ENCODE measurements at regions not wholly inside any gene's neighbourhood (a gene's known extent, or its start where the extent isn't known, plus 50 kb on each side); places are given as distances from the start of the nearest gene placed in this dataset.

DNA sequence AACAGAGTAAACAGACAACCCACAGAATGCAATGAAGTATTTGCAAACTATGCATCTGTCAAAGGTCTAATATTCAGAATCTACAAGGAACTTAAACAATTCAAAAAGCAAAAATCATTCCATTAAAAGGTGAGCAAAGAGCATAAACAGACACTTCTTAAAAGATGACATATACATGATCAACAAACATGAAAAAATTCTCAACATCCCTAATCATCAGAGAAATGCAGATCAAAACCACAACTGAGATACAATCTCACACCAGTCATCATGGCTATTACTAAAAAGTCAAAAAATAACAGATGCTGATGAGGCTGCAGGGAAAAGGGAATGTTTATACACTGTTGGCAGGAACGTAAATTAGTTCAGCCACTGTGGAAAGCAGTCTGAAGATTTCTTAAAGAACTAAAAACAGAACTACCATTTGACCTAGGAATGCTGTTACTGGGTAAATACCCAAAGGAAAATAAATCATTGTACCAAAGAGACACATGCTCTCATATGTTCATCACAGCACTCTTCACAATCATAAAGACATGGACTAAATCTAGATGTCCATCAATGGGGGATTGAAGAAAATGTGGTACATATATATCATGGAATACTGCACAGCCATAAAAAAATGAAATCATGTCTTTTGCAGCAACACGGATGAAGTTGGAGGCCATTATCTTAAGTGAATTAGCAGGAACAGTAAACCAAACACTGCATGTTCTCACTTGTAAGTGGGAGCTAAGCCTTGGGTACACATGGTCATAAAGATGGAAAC is 393.3 kb upstream of the CBLB start:
- no peak for DNase-seq (ENCODE audit: low read depth in 3 of 3)

DNA sequence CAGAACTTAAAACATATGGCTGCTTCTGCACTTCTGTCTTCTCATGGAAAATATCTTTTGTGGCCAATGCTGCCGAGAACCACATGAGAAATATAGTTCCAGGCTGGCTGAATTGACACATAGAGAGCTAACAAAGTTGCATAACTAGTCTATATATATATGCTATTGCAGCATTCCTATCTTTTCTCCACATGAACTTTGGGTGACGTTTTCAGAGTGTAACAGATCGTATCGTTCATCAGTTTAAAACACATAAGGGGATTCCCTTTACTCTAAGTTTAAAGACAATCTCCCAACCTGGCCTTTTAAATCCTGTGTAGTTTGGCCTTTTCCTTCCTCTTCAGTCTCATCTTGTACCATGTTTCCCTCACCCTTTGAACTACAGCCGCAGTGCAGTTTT is 394.2 kb upstream of the CBLB start:
- DNase-seq (ENCODE audit: low read depth in 3 of 3) = no peak

DNA sequence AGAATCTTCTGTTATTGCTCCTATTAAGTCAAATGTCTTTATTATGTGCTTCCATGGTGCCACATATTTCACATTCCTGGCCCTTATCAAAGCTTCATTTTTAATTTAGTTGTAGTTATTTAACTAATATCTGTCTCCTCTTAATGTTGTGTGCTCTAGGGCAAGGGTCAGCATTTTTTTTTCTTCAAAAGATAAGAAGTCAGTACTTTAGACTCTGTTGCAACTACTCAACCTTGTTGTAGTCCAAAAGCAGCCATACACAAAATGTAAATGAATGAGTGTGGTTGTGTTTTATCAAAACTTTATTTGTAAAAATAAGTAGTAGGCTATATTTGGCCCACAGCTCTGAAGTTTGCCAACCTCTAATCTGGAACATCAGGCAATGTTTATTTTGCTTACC is 394.7 kb upstream of the CBLB start:
- DNase-seq (ENCODE audit: low read depth in 3 of 3) = no peak

DNA sequence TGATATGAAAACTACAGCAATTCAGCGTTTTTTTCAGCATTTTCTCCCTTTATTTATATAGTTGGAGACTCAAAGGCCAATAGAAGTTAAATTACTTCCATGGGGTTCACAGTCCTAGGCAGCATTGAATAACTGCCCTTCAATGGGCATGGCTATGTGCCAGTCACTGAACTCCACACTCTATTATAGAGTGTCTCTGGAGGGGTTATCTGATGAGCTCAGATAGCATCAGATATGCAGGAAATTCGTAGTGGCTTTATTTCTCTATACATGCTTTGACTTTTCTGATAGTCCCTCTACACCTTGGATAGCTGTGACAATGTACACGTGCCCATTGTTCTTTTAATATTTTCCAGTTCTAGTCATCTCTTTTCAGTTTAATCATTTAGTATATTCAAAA is 396.9 kb upstream of the CBLB start:
- DNase-seq (ENCODE audit: low read depth in 3 of 3) = no peak

GRCh38 chr3:106268696-106269095 is 399.9 kb upstream of the CBLB start:
- DNase-seq (ENCODE audit: low read depth in 3 of 3) = no peak

DNA sequence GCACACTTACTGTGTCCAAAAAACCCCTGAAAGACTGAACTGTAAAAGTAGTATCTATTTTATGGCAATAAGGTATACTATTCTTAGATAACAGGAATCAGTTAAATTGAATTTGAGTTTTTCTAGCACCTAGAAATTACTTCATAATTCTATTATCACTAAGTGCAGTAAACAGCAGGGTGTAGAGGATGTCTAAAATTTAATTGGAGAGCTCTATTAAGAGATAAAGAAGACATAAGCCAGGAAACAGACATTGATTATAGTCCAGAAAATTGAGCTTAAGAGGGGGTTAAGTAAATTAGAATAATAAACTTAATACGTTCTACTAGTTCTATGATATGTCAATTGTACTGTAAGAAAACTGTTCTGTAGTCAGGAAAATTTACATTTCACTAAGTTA is 403.5 kb upstream of the CBLB start:
- no peak for DNase-seq (ENCODE audit: low read depth in 3 of 3)

DNA sequence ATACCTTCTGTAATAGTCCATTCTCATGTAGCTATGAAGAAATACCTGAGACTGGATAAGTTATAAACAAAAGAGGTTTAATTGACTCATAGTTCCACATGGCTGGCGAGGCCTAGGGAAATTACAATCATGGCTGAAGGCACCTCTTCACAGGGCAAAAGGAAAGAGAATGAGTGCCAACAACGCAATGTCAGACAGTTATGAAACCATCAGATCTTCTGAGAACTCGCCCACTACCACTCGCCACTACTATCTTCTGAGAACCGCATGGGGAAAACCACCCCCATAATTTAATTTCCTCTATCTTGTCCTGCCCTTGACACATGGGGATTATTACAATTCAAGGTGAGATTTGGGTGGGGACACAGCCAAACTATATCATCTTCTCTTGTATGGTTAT is 406.8 kb upstream of the CBLB start:
- no peak for DNase-seq (ENCODE audit: low read depth in 3 of 3)

DNA sequence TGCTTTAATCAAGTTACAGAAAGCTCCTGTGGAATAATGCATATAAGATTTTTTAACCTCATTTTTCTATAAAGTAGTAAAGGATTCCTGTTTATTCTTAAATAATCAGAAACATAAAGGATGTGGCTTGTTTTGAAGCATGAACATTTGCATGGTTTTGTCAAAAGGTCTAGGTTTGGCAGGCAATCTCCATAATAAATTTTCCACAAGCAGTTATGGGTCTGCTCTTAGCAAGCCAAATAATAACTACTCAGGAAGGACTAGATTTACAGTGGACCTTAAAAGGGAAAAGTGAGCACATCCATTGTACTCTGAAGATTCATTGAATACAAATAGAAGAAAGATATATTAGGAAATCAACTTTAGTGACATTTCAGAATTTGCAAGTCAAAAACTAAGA is 407.3 kb upstream of the CBLB start:
- DNase-seq (ENCODE audit: low read depth in 3 of 3) = no peak

DNA sequence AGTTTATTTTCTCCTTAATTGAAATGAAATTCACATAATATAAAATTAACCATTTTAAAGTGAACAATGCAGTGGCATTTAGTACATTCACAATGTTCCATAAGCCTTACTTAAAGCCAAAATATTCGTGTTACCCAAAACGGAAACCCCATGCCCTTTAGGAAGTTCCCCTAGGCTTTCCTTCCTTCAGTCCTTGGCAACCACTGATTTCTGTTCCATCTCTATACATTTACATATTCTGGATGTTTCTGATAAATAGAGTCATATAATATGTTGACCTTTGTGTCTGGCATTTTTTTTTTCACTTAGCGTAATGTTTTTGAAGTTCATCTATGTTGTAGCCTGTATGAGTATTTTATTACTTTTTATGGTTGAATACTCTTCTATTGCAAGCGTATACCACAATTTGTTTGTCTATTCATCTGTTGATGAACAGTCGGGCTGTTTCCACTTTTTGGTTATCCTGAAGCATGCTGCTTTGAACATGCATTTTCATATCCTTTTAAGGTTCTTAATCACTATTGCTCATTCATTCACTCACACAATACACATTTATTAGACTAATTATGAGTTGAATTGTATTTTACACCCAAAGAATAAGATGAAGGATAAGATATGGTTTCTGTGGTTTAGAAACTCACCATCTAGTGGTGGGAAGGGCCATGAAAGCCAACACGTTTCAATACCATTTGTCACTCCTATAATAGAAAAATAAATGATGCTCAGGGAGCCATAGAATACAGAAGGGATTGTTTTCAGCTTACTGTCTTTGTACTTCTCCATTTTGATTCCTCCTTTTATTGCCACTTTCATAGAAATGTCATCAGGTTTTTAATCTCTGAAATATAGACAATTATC is 408.2 kb upstream of the CBLB start:
- DNase-seq (ENCODE audit: low read depth in 3 of 3) = no peak

DNA sequence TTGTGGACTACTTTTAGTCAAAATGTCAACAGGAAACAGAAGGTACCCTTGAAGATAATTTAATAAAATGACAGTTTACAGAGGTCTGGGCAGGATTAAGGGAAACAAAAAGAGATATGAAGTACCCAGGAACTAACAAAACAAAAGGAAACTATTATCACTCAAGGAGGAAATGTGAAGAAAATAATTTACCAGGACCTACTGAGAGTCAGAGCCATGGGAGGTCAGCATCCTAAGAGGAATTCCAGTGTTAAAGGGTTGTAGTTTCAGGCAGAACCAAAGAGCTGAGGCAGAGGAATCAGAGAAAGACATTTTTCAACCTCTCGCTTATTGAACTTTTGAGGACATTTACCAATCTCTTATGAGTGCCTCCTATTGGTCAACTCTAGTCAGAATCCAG is 408.9 kb upstream of the CBLB start:
- DNase-seq (ENCODE audit: low read depth in 3 of 3) = no peak

DNA sequence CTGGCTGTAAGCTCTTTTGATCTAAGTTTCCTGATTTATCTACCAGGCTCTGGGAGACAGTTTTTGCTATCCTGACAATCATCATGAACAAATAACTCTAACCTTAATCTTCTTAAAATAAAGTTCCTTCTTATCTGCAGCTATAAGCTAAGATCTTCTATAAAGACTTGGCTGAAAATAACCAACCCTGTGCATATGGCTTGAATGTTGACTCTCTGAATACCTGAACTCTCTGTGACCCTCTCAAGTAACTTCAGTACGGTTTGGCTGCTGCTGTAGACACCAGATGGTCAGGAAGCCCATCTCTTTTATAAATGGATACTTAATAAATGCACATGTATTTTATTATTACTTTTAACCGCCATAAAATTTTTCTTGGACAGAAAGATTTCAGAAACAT is 412.4 kb upstream of the CBLB start:
- DNase-seq (ENCODE audit: low read depth in 3 of 3) = no peak

GRCh38 chr3:106282943-106283342 is 414.1 kb upstream of the CBLB start:
- no peak for DNase-seq (ENCODE audit: low read depth in 3 of 3)

- DNase-seq (ENCODE audit: low read depth in 3 of 3) = no peak
These were observed 420.0 kb upstream of the CBLB start for GRCh38 chr3:106288781-106289180.

DNA sequence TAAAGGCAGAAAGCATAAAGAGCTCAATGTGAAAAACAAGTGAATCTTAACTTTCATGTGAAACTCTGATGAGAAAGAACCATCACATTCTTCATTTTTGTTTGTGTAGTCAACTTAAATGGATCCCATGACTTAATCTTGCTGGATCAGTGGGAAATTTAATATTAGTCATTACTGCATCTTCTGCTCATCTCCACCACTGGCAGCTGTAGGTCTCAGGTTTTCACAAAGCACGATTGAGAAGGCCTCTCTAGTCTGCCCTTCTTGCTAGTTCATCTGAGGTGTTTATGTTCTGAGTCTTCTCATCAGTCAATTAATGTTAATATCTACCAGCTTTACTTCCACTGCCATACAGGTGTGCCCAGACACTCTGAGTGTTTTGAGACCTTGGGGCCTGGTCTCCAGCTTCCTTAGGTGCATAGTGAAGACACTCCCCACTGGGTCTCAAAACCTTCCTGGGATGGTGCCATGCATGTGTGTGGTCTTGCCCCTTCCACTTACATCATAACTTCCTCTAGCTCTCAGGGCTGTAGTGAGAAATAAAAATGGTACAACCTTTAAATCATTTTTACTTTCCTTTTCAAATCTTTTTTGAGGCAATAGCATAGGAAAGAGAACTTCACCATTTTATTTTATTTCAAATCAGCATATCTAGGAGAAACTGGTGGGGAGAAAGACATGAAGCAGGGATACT is 421.6 kb upstream of the CBLB start:
- no peak for DNase-seq (ENCODE audit: low read depth in 3 of 3)

DNA sequence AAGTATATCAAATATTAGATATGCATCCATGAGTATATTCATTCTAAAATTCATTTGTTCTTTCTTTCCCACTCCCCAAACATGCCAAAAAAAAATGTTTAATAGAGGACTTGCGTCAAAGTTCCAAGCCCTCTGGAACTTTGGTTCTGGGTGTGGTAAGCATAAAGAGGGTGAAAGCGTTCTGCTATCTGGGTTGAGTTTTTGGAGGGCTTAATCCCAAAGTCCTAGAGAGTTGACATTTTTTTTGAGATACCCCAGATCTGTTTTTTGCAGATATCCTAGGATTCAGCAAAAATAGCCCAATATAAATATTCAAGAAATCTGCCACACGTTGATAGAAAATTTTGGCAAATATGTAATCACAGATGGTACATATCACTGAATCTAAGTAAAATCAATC is 424.3 kb upstream of the CBLB start:
- no peak for DNase-seq (ENCODE audit: low read depth in 3 of 3)

DNA sequence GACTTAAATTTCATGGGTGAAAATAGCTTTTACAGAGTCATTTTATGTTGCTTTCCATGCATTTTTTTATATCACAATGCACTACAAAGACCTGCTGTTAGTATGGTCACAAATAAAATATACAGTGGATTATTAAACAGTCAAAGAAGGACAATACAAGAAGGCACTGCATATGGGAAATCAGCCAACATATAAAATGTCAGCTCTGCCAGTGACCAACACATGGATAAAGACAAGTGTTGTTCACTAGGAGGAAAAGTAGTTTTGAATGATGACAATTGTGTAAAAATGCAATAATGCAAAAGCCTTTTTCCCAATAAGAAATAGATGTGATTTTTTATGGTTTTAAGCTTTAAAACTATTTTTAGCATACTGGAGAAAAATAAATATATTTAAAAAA is 425.3 kb upstream of the CBLB start:
- DNase-seq (ENCODE audit: low read depth in 3 of 3) = no peak

DNA sequence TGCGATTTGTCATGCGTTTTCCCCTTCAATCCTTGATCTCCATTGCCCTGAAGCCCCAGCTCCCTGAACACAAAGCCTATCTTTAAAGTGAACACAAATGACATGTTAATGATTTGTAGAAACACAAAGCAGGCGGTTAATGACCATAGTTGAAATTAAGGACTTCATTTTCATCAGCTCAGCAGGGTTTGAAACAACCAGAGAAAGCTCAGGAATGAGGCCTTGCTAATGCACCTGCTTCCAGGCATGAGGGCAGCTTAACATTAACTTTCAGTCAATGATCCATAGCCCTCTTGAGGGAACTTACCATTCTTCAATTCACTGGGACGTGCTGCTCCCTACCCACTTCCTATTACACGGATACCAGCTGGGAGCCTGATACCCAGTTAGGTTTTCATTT is 427.2 kb upstream of the CBLB start:
- no peak for DNase-seq (ENCODE audit: low read depth in 3 of 3)

GRCh38 chr3:106299300-106300098 is 430.7 kb upstream of the CBLB start:
- DNase-seq (ENCODE audit: low read depth in 3 of 3) = no peak

GRCh38 chr3:106302451-106303221 is 433.8 kb upstream of the CBLB start:
- DNase-seq (ENCODE audit: low read depth in 3 of 3) = no peak

- DNase-seq (ENCODE audit: low read depth in 3 of 3) = no peak
These were observed 435.0 kb upstream of the CBLB start for GRCh38 chr3:106303766-106304165.

- DNase-seq (ENCODE audit: low read depth in 3 of 3) = no peak
These were observed 436.3 kb upstream of the CBLB start for GRCh38 chr3:106305127-106305526.
